WTC11 (cell line): ENCODE measurements at regions not wholly inside any gene's neighbourhood (a gene's known extent, or its start where the extent isn't known, plus 50 kb on each side); places are given as distances from the start of the nearest gene placed in this dataset.
"Not testable (repeated sequence)": the region's sequence is repeated elsewhere in the genome, so short reads cannot be mapped to it uniquely, and the experiment has no call there.

Experiments used
- ATAC-seq: fragments of 200-7000 bp; cut with Tn5 transposase; 2 replicates; pipeline ENCODE4 v1.10.0; 2021; ENCODE audit warnings: mild to moderate bottlenecking, moderate library complexity
- CTCF ChIA-PET: fragments of 300-600 bp; sonication (Branson Sonifier 250); formaldehyde crosslinking; loops from one replicate; lab custom pipeline; 2021; ENCODE audit warnings: antibody characterized with exemption; lab: Charles Lee
- POLR2A ChIA-PET: fragments of 350-600 bp; sonication (Branson Sonifier 250); formaldehyde crosslinking; loops from one replicate; lab custom pipeline; 2021; ENCODE audit warnings: antibody characterized with exemption; lab: Charles Lee
- DNase-seq: peaks from one replicate; pipeline ENCODE4 v3.0.0; 2021; ENCODE audit warnings: low spot score
- H3K27ac Mint-ChIP-seq: 2 replicates; pipeline ENCODE4 v1.8.0; 2021; ENCODE audit warnings: mixed read lengths
- H3K27me3 Mint-ChIP-seq: 2 replicates; pipeline ENCODE4 v1.8.0; 2021; ENCODE audit warnings: low read depth, mild to moderate bottlenecking, moderate library complexity, mixed read lengths
- H3K36me3 Mint-ChIP-seq: 2 replicates; pipeline ENCODE4 v1.8.0; 2021; ENCODE audit warnings: mixed read lengths
- H3K4me1 Mint-ChIP-seq: 2 replicates; pipeline ENCODE4 v1.8.0; 2022; ENCODE audit warnings: mixed read lengths
- H3K4me3 Mint-ChIP-seq: 2 replicates; pipeline ENCODE4 v1.8.0; 2021; ENCODE audit warnings: mild to moderate bottlenecking, moderate library complexity, mixed read lengths
- H3K9me3 Mint-ChIP-seq: 2 replicates; pipeline ENCODE4 v1.8.0; 2021; ENCODE audit warnings: mixed read lengths
- FOXP4 ChIP-seq: sonication (generic); formaldehyde crosslinking; IDR thresholded peaks from 2 replicates; pipeline ENCODE4 v1.8.0; 2022; ENCODE audit warnings: mild to moderate bottlenecking, missing genetic modification reagents
- HMGXB4 ChIP-seq: sonication (generic); formaldehyde crosslinking; IDR thresholded peaks from 2 replicates; pipeline ENCODE4 v1.8.1; 2023; ENCODE audit warnings: mild to moderate bottlenecking, moderate library complexity, missing genetic modification reagents
- JUN ChIP-seq: sonication (generic); formaldehyde crosslinking; IDR thresholded peaks from 2 replicates; pipeline ENCODE4 v1.8.0; 2023; ENCODE audit warnings: mild to moderate bottlenecking, missing genetic modification reagents
- NFE2L1 ChIP-seq: sonication (generic); formaldehyde crosslinking; IDR thresholded peaks from 2 replicates; pipeline ENCODE4 v1.8.1; 2023; ENCODE audit warnings: missing genetic modification reagents
- NR3C1 ChIP-seq: sonication (generic); formaldehyde crosslinking; conservative IDR thresholded peaks from 2 replicates; pipeline ENCODE4 v1.8.1; 2023; ENCODE audit warnings: low read depth, mild to moderate bottlenecking, missing genetic modification reagents
- PRRX2 ChIP-seq: fragments of 250-450 bp; sonication (Bioruptor Pico); IDR thresholded peaks from 2 replicates; pipeline ENCODE4 v1.8.0; 2021; ENCODE audit warnings: mild to moderate bottlenecking
- ZBTB21 ChIP-seq: sonication (generic); formaldehyde crosslinking; IDR thresholded peaks from 2 replicates; pipeline ENCODE4 v1.8.1; 2023; ENCODE audit warnings: mild to moderate bottlenecking, missing genetic modification reagents, borderline replicate concordance
- ZNF317 ChIP-seq: sonication (generic); formaldehyde crosslinking; IDR thresholded peaks from 2 replicates; pipeline ENCODE4 v1.8.1; 2023; ENCODE audit warnings: low read depth, mild to moderate bottlenecking, moderate library complexity, missing genetic modification reagents, borderline replicate concordance
- ZNF416 ChIP-seq: fragments of 250-450 bp; sonication (Bioruptor Pico); IDR thresholded peaks from 2 replicates; pipeline ENCODE4 v1.9.0; 2021; ENCODE audit warnings: mild to moderate bottlenecking, inconsistent platforms
- ZNF425 ChIP-seq: fragments of 250-450 bp; sonication (Bioruptor Pico); conservative IDR thresholded peaks from 2 replicates; pipeline ENCODE4 v1.9.0; 2021; ENCODE audit warnings: mild to moderate bottlenecking
- TF ChIP-seq, protein P1 (sequence below): sonication (generic); formaldehyde crosslinking; IDR thresholded peaks from 2 replicates; pipeline ENCODE4 v1.8.1; 2022; ENCODE audit warnings: low read depth, mild to moderate bottlenecking, moderate library complexity, missing genetic modification reagents, borderline replicate concordance
- TF ChIP-seq, protein P2 (sequence below): sonication (generic); formaldehyde crosslinking; IDR thresholded peaks from 2 replicates; pipeline ENCODE4 v1.8.1; 2023; ENCODE audit warnings: mild to moderate bottlenecking, missing genetic modification reagents
- TF ChIP-seq, protein P3 (sequence below): sonication (generic); formaldehyde crosslinking; IDR thresholded peaks from 2 replicates; pipeline ENCODE4 v1.8.1; 2023; ENCODE audit warnings: mild to moderate bottlenecking, missing genetic modification reagents, moderate library complexity

DNA sequence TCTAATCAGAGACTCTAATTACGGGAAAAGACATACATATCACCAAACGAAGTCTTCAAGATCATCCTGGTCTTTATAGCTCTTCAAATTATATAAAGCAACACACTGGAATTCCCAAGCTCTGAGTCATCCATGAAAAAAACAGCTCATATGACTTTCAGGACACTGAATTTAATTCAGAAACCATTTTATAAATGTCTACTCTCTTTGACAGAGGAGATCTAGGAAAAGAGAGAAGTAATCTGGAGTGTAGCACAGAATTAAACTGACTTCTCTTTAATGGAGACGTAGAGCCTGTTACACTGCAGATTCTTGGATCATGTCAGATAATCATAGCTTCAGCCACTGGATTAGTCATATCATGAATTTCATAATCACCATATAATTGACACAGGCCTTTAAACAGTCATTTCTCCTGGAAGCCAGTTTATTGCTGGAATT lies 86.8 kb upstream of the WSB1 start:
- peaks cover 59% of the 10 kb centered on the region for H3K9me3 Mint-ChIP-seq
- ChIA-PET CTCF (interaction anchor here (0.9 to 1.8 kb wide), 6 partner anchors 9 to 126 kb away, joined by 3 to 8 read pairs (median 5); no protein-coding TSS in a partner anchor), POLR2A (no interaction called here)
- H3K27me3 Mint-ChIP-seq: 0 out of 2 replicates have a peak, but pooled peaks cover 4% of the 10 kb centered on the region
- no peak overlapping the region for H3K4me3 Mint-ChIP-seq
- ATAC-seq (no peak), DNase-seq (no peak)
- H3K4me1 Mint-ChIP-seq: no peaks in the 10 kb centered on the region
- TF ChIP-seq JUN (CRISPR knock-in tag) (no peak), PRRX2 (CRISPR knock-in tag) (no peak), HMGXB4 (CRISPR knock-in tag) (no peak), ZNF317 (CRISPR knock-in tag) (no peak), ZNF425 (CRISPR knock-in tag) (no peak), FOXP4 (CRISPR knock-in tag) (no peak), ZBTB21 (CRISPR knock-in tag) (no peak), NFE2L1 (no peak)
- TF ChIP-seq, protein P1, sequence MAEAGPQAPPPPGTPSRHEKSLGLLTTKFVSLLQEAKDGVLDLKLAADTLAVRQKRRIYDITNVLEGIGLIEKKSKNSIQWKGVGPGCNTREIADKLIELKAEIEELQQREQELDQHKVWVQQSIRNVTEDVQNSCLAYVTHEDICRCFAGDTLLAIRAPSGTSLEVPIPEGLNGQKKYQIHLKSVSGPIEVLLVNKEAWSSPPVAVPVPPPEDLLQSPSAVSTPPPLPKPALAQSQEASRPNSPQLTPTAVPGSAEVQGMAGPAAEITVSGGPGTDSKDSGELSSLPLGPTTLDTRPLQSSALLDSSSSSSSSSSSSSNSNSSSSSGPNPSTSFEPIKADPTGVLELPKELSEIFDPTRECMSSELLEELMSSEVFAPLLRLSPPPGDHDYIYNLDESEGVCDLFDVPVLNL: no peak
- H3K36me3 Mint-ChIP-seq: peaks cover 19% of the 10 kb centered on the region
- no peak overlapping the region for H3K27ac Mint-ChIP-seq

GRCh38 chr17:27208370-27208769 lies 85.5 kb upstream of the WSB1 start:
- Mint-ChIP-seq H3K9me3 (peaks cover 53% of the 10 kb centered on the region), H3K36me3 (peaks cover 18% of the 10 kb centered on the region)
- ATAC-seq, POLR2A ChIA-PET, DNase-seq, H3K4me1 Mint-ChIP-seq, H3K4me3 Mint-ChIP-seq, H3K27me3 Mint-ChIP-seq, CTCF ChIA-PET, H3K27ac Mint-ChIP-seq: not testable (repeated sequence)

- peaks cover 53% of the 10 kb centered on the region for H3K9me3 Mint-ChIP-seq
- H3K27ac Mint-ChIP-seq: no peak overlapping the region
- peaks cover 13% of the 10 kb centered on the region for H3K27me3 Mint-ChIP-seq
- TF ChIP-seq NR3C1 (CRISPR knock-in tag) (no peak), ZNF416 (no peak)
- TF ChIP-seq, protein P2, sequence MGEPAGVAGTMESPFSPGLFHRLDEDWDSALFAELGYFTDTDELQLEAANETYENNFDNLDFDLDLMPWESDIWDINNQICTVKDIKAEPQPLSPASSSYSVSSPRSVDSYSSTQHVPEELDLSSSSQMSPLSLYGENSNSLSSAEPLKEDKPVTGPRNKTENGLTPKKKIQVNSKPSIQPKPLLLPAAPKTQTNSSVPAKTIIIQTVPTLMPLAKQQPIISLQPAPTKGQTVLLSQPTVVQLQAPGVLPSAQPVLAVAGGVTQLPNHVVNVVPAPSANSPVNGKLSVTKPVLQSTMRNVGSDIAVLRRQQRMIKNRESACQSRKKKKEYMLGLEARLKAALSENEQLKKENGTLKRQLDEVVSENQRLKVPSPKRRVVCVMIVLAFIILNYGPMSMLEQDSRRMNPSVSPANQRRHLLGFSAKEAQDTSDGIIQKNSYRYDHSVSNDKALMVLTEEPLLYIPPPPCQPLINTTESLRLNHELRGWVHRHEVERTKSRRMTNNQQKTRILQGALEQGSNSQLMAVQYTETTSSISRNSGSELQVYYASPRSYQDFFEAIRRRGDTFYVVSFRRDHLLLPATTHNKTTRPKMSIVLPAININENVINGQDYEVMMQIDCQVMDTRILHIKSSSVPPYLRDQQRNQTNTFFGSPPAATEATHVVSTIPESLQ (CRISPR knock-in tag): no peak
- TF ChIP-seq, protein P3, sequence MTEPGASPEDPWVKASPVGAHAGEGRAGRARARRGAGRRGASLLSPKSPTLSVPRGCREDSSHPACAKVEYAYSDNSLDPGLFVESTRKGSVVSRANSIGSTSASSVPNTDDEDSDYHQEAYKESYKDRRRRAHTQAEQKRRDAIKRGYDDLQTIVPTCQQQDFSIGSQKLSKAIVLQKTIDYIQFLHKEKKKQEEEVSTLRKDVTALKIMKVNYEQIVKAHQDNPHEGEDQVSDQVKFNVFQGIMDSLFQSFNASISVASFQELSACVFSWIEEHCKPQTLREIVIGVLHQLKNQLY (CRISPR knock-in tag): no peak
- POLR2A ChIA-PET: no interaction called here
- DNase-seq (no peak), ATAC-seq (no peak)
- H3K4me1 Mint-ChIP-seq: no peaks in the 10 kb centered on the region
- no peak overlapping the region for H3K4me3 Mint-ChIP-seq
- CTCF ChIA-PET: no interaction called here
- peaks cover 17% of the 10 kb centered on the region for H3K36me3 Mint-ChIP-seq
These were observed 84.6 kb upstream of the WSB1 start for GRCh38 chr17:27209316-27209715.

- ATAC-seq, H3K4me1 Mint-ChIP-seq, H3K4me3 Mint-ChIP-seq, POLR2A ChIA-PET, H3K27ac Mint-ChIP-seq, DNase-seq, CTCF ChIA-PET: not testable (repeated sequence)
- H3K36me3 Mint-ChIP-seq: peaks cover 25% of the 10 kb centered on the region
- peaks cover 14% of the 10 kb centered on the region for H3K27me3 Mint-ChIP-seq
- peaks cover 56% of the 10 kb centered on the region for H3K9me3 Mint-ChIP-seq
These were observed 83.1 kb upstream of the WSB1 start for GRCh38 chr17:27210809-27211208.
